WTC11 (cell line): ENCODE measurements at regions not wholly inside any gene's neighbourhood (a gene's known extent, or its start where the extent isn't known, plus 50 kb on each side); places are given as distances from the start of the nearest gene placed in this dataset.

ENCODE experiments used
- ATAC-seq: fragments of 200-7000 bp; cut with Tn5 transposase; 2 replicates; pipeline ENCODE4 v1.10.0; 2021; ENCODE audit warnings: mild to moderate bottlenecking, moderate library complexity
- CTCF ChIA-PET: fragments of 300-600 bp; sonication (Branson Sonifier 250); formaldehyde crosslinking; loops from one replicate; lab custom pipeline; 2021; ENCODE audit warnings: antibody characterized with exemption; lab: Charles Lee
- POLR2A ChIA-PET: fragments of 350-600 bp; sonication (Branson Sonifier 250); formaldehyde crosslinking; loops from one replicate; lab custom pipeline; 2021; ENCODE audit warnings: antibody characterized with exemption; lab: Charles Lee
- DNase-seq: peaks from one replicate; pipeline ENCODE4 v3.0.0; 2021; ENCODE audit warnings: low spot score
- H3K27ac Mint-ChIP-seq: 2 replicates; pipeline ENCODE4 v1.8.0; 2021; ENCODE audit warnings: mixed read lengths
- H3K27me3 Mint-ChIP-seq: 2 replicates; pipeline ENCODE4 v1.8.0; 2021; ENCODE audit warnings: low read depth, mild to moderate bottlenecking, moderate library complexity, mixed read lengths
- H3K36me3 Mint-ChIP-seq: 2 replicates; pipeline ENCODE4 v1.8.0; 2021; ENCODE audit warnings: mixed read lengths
- H3K4me1 Mint-ChIP-seq: 2 replicates; pipeline ENCODE4 v1.8.0; 2022; ENCODE audit warnings: mixed read lengths
- H3K4me3 Mint-ChIP-seq: 2 replicates; pipeline ENCODE4 v1.8.0; 2021; ENCODE audit warnings: mild to moderate bottlenecking, moderate library complexity, mixed read lengths
- H3K9me3 Mint-ChIP-seq: 2 replicates; pipeline ENCODE4 v1.8.0; 2021; ENCODE audit warnings: mixed read lengths
- AR ChIP-seq: fragments of 250-450 bp; sonication (Bioruptor Pico); IDR thresholded peaks from 2 replicates; pipeline ENCODE4 v1.9.0; 2021; ENCODE audit warnings: mild to moderate bottlenecking
- ATF3 ChIP-seq: sonication (generic); formaldehyde crosslinking; conservative IDR thresholded peaks from 2 replicates; pipeline ENCODE4 v1.8.1; 2022; ENCODE audit warnings: mild to moderate bottlenecking, missing genetic modification reagents
- ATF6 ChIP-seq: sonication (generic); formaldehyde crosslinking; IDR thresholded peaks from 2 replicates; pipeline ENCODE4 v1.8.1; 2023; ENCODE audit warnings: mild to moderate bottlenecking, missing genetic modification reagents
- CREB1 ChIP-seq: sonication (generic); formaldehyde crosslinking; IDR thresholded peaks from 2 replicates; pipeline ENCODE4 v1.8.0; 2023; ENCODE audit warnings: mild to moderate bottlenecking, missing genetic modification reagents
- CTCF ChIP-seq: fragments of 200-600 bp; IDR thresholded peaks from 2 replicates; pipeline ENCODE4 v1.8.0; 2022; ENCODE audit warnings: antibody characterized with exemption
- E2F1 ChIP-seq: sonication (generic); formaldehyde crosslinking; IDR thresholded peaks from 2 replicates; pipeline ENCODE4 v1.8.0; 2022; ENCODE audit warnings: mild to moderate bottlenecking, missing genetic modification reagents
- E2F5 ChIP-seq: sonication (generic); formaldehyde crosslinking; IDR thresholded peaks from 2 replicates; pipeline ENCODE4 v1.8.1; 2022; ENCODE audit warnings: mild to moderate bottlenecking, moderate library complexity, missing genetic modification reagents
- ESRRA ChIP-seq: sonication (generic); formaldehyde crosslinking; IDR thresholded peaks from 2 replicates; pipeline ENCODE4 v1.8.1; 2022; ENCODE audit warnings: mild to moderate bottlenecking, missing genetic modification reagents, borderline replicate concordance
- FOXP1 ChIP-seq: sonication (generic); formaldehyde crosslinking; IDR thresholded peaks from 2 replicates; pipeline ENCODE4 v1.8.0; 2022; ENCODE audit warnings: missing genetic modification reagents, mild to moderate bottlenecking, moderate library complexity, borderline replicate concordance
- GABPB1 ChIP-seq: sonication (generic); formaldehyde crosslinking; IDR thresholded peaks from 2 replicates; pipeline ENCODE4 v1.8.1; 2023; ENCODE audit warnings: mild to moderate bottlenecking, missing genetic modification reagents
- GTF2I ChIP-seq: fragments of 250-450 bp; sonication (Bioruptor Pico); conservative IDR thresholded peaks from 2 replicates; pipeline ENCODE4 v1.4.0; 2021; ENCODE audit warnings: mild to moderate bottlenecking
- IRF1 ChIP-seq: sonication (generic); formaldehyde crosslinking; IDR thresholded peaks from 2 replicates; pipeline ENCODE4 v1.8.0; 2023; ENCODE audit warnings: missing genetic modification reagents
- KAT7 ChIP-seq: sonication (generic); formaldehyde crosslinking; IDR thresholded peaks from 2 replicates; pipeline ENCODE4 v1.8.1; 2023; ENCODE audit warnings: missing genetic modification reagents, mild to moderate bottlenecking, borderline replicate concordance
- MLX ChIP-seq: sonication (generic); formaldehyde crosslinking; IDR thresholded peaks from 2 replicates; pipeline ENCODE4 v1.8.1; 2023; ENCODE audit warnings: mild to moderate bottlenecking, missing genetic modification reagents, moderate library complexity
- MXD4 ChIP-seq: fragments of 250-450 bp; sonication (Bioruptor Pico); IDR thresholded peaks from 2 replicates; pipeline ENCODE4 v1.8.0; 2021; ENCODE audit warnings: mild to moderate bottlenecking, moderate library complexity, borderline replicate concordance
- NR1H2 ChIP-seq: sonication (generic); formaldehyde crosslinking; IDR thresholded peaks from 2 replicates; pipeline ENCODE4 v1.9.0; 2021; ENCODE audit warnings: mild to moderate bottlenecking, moderate library complexity, missing genetic modification reagents
- OVOL2 ChIP-seq: fragments of 250-450 bp; sonication (Bioruptor Pico); IDR thresholded peaks from 2 replicates; pipeline ENCODE4 v1.9.0; 2021; ENCODE audit warnings: mild to moderate bottlenecking, borderline replicate concordance
- RORB ChIP-seq: fragments of 250-450 bp; sonication (Bioruptor Pico); IDR thresholded peaks from 2 replicates; pipeline ENCODE4 v1.9.0; 2021; ENCODE audit warnings: mild to moderate bottlenecking
- SP1 ChIP-seq: sonication (generic); formaldehyde crosslinking; conservative IDR thresholded peaks from 2 replicates; pipeline ENCODE4 v1.8.1; 2022; ENCODE audit warnings: missing genetic modification reagents
- TEAD4 ChIP-seq: sonication (generic); formaldehyde crosslinking; IDR thresholded peaks from 2 replicates; pipeline ENCODE4 v1.8.0; 2022; ENCODE audit warnings: mild to moderate bottlenecking, missing genetic modification reagents
- USF2 ChIP-seq: sonication (generic); formaldehyde crosslinking; IDR thresholded peaks from 2 replicates; pipeline ENCODE4 v1.8.1; 2023; ENCODE audit warnings: mild to moderate bottlenecking, missing genetic modification reagents, moderate library complexity
- ZNF138 ChIP-seq: sonication (generic); formaldehyde crosslinking; conservative IDR thresholded peaks from 2 replicates; pipeline ENCODE4 v1.8.1; 2022; ENCODE audit warnings: mild to moderate bottlenecking, moderate library complexity, missing genetic modification reagents
- ZNF317 ChIP-seq: sonication (generic); formaldehyde crosslinking; IDR thresholded peaks from 2 replicates; pipeline ENCODE4 v1.8.1; 2023; ENCODE audit warnings: low read depth, mild to moderate bottlenecking, moderate library complexity, missing genetic modification reagents, borderline replicate concordance

- DNase-seq, result no peak
- no peaks in the 10 kb centered on the region for H3K4me1 Mint-ChIP-seq
- POLR2A ChIA-PET, result no interaction called here
- no peak for TF ChIP-seq OVOL2 (CRISPR knock-in tag)
- TF ChIP-seq CREB1 (CRISPR knock-in tag), result no peak
- no peak for TF ChIP-seq ATF6
- TF ChIP-seq RORB (CRISPR knock-in tag), result no peak
- no peak for TF ChIP-seq TEAD4 (CRISPR knock-in tag)
- TF ChIP-seq USF2 (CRISPR knock-in tag), result no peak
- TF ChIP-seq ESRRA, result no peak
- TF ChIP-seq NR1H2, result no peak
- no peak for TF ChIP-seq KAT7
- TF ChIP-seq ZNF138 (CRISPR knock-in tag), result no peak
- no peak for TF ChIP-seq GTF2I (CRISPR knock-in tag)
- no peak for TF ChIP-seq IRF1 (CRISPR knock-in tag)
- no peak for TF ChIP-seq GABPB1 (CRISPR knock-in tag)
- TF ChIP-seq E2F5, result no peak
- TF ChIP-seq ATF3 (CRISPR knock-in tag), result no peak
- no peak for TF ChIP-seq CTCF
- TF ChIP-seq SP1 (CRISPR knock-in tag), result no peak
- no peak for TF ChIP-seq FOXP1 (CRISPR knock-in tag)
- TF ChIP-seq MXD4, result no peak
- no peak for TF ChIP-seq ZNF317
- TF ChIP-seq, all 79 proteins: peak for 0
- no peaks in the 10 kb centered on the region for H3K27me3 Mint-ChIP-seq
- ATAC-seq, result no peak
- no peaks in the 10 kb centered on the region for H3K9me3 Mint-ChIP-seq
- CTCF ChIA-PET, result no interaction called here
- H3K4me3 Mint-ChIP-seq, result no peak overlapping the region
- H3K36me3 Mint-ChIP-seq, result no peaks in the 10 kb centered on the region
- H3K27ac Mint-ChIP-seq, result no peak overlapping the region
Observed at GRCh38 chr18:60691061-60691460, 318.5 kb upstream of the MC4R start.

GRCh38 chr18:60693426-60693825 is 320.9 kb upstream of the MC4R start:
- no peak overlapping the region for H3K4me3 Mint-ChIP-seq
- no peaks in the 10 kb centered on the region for H3K36me3 Mint-ChIP-seq
- H3K27me3 Mint-ChIP-seq, result no peaks in the 10 kb centered on the region
- TF ChIP-seq AR (CRISPR knock-in tag) (no peak), E2F1 (CRISPR knock-in tag) (no peak), MLX (CRISPR knock-in tag) (no peak)
- H3K4me1 Mint-ChIP-seq, result no peaks in the 10 kb centered on the region
- no peaks in the 10 kb centered on the region for H3K9me3 Mint-ChIP-seq
- POLR2A ChIA-PET, result no interaction called here
- CTCF ChIA-PET, result no interaction called here
- no peak overlapping the region for H3K27ac Mint-ChIP-seq
- ATAC-seq, result no peak
- no peak for DNase-seq
